COLO668 (cell line): ENCODE measurements at regions not wholly inside any gene's neighbourhood (a gene's known extent, or its start where the extent isn't known, plus 50 kb on each side); places are given as distances from the start of the nearest gene placed in this dataset.
A peak's percentile ranks its signal among the peaks of the same experiment; 100 is the strongest.

ENCODE experiments used
- DNase-seq: peaks from one replicate; lab custom pipeline; 2025; ENCODE audit not compliant: unreplicated experiment; lab: John Stamatoyannopoulos, UW

GRCh38 chr11:76298255-76298654 is 82.7 kb downstream of the THAP12 start:
- no peak for DNase-seq

- no peak for DNase-seq
These were observed 84.0 kb downstream of the THAP12 start for GRCh38 chr11:76296731-76297542.

- DNase-seq, result no peak
These were observed 86.9 kb upstream of the WNT11 start for GRCh38 chr11:76293189-76293631.

- no peak for DNase-seq
These were observed 86.4 kb upstream of the WNT11 start for GRCh38 chr11:76292583-76293188.

GRCh38 chr11:76291576-76292526 is 85.5 kb upstream of the WNT11 start:
- DNase-seq, result peak; percentile 95

GRCh38 chr11:76288166-76288980 is 82.1 kb upstream of the WNT11 start:
- DNase-seq, result no peak

- DNase-seq, result no peak
These were observed 80.9 kb upstream of the WNT11 start for GRCh38 chr11:76287227-76287626.

- no peak for DNase-seq
These were observed 79.2 kb upstream of the WNT11 start for GRCh38 chr11:76285397-76286104.

- DNase-seq, result no peak
These were observed 77.9 kb upstream of the WNT11 start for GRCh38 chr11:76284161-76284560.

GRCh38 chr11:76282811-76283595 is 76.7 kb upstream of the WNT11 start:
- no peak for DNase-seq

- no peak for DNase-seq
These were observed 75.9 kb upstream of the WNT11 start for GRCh38 chr11:76282172-76282571.

- no peak for DNase-seq
These were observed 75.2 kb upstream of the WNT11 start for GRCh38 chr11:76281558-76281906.

- no peak for DNase-seq
These were observed 74.7 kb upstream of the WNT11 start for GRCh38 chr11:76280882-76281557.

- no peak for DNase-seq
These were observed 74.0 kb upstream of the WNT11 start for GRCh38 chr11:76280151-76280881.

GRCh38 chr11:76279646-76280045 is 73.3 kb upstream of the WNT11 start:
- peak; percentile 66 for DNase-seq

- DNase-seq, result no peak
These were observed 72.7 kb upstream of the WNT11 start for GRCh38 chr11:76279038-76279437.

- no peak for DNase-seq
These were observed 72.2 kb upstream of the WNT11 start for GRCh38 chr11:76278526-76278925.
